ENCODE measurements at regions not wholly inside any gene's neighbourhood (a gene's known extent, or its start where the extent isn't known, plus 50 kb on each side); places are given as distances from the start of the nearest gene placed in this dataset.

DNA sequence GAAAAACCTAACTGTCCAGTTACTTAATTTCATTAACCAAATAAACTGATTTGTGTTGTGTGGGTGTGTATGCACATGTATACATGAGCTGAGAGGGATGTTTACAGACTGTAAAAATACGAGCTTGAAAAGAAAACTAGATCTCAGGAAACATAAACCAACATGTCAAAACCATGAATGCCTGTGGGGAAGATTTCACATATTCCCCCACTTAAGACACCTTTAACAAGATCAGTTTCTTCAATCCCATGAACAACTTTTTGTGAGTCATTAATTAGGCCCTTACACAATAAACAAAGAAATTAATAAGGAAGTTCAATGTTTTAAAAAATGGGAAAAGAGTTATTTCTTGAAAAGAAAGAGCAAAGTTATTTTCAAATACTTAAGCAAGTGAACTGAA is 170.8 kb downstream of the ZNF674 start:
- TF ChIP-seq, protein P1, sequence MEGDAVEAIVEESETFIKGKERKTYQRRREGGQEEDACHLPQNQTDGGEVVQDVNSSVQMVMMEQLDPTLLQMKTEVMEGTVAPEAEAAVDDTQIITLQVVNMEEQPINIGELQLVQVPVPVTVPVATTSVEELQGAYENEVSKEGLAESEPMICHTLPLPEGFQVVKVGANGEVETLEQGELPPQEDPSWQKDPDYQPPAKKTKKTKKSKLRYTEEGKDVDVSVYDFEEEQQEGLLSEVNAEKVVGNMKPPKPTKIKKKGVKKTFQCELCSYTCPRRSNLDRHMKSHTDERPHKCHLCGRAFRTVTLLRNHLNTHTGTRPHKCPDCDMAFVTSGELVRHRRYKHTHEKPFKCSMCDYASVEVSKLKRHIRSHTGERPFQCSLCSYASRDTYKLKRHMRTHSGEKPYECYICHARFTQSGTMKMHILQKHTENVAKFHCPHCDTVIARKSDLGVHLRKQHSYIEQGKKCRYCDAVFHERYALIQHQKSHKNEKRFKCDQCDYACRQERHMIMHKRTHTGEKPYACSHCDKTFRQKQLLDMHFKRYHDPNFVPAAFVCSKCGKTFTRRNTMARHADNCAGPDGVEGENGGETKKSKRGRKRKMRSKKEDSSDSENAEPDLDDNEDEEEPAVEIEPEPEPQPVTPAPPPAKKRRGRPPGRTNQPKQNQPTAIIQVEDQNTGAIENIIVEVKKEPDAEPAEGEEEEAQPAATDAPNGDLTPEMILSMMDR (conservative IDR thresholded peaks at IDR 0.05; ENCODE audit: low read depth, low read length) = no peak
- TF ChIP-seq POLR2A (IDR thresholded peaks at IDR 0.05; ENCODE audit: low read depth, low read length) = no peak
- TF ChIP-seq RAD21 (IDR thresholded peaks at IDR 0.05; ENCODE audit: low read length) = no peak
- TF ChIP-seq SMC3 (IDR thresholded peaks at IDR 0.05; ENCODE audit: low read depth, low read length) = no peak
- no peak for TF ChIP-seq NFE2L2 (IDR thresholded peaks at IDR 0.05; ENCODE audit: low read depth, low read length)
- no peak for TF ChIP-seq BHLHE40 (IDR thresholded peaks at IDR 0.05; ENCODE audit: low read depth, low read length)
- TF ChIP-seq RCOR1 (IDR thresholded peaks at IDR 0.05; ENCODE audit: insufficient replicate concordance, low read length) = no peak
- TF ChIP-seq CEBPB (IDR thresholded peaks at IDR 0.05; ENCODE audit: low read depth, low read length) = no peak
- no peak for TF ChIP-seq CHD1 (IDR thresholded peaks at IDR 0.05; ENCODE audit: low read depth, low read length)
- TF ChIP-seq MAZ (IDR thresholded peaks at IDR 0.05; ENCODE audit: borderline replicate concordance, low read depth, low read length) = no peak
- TF ChIP-seq, protein P2, sequence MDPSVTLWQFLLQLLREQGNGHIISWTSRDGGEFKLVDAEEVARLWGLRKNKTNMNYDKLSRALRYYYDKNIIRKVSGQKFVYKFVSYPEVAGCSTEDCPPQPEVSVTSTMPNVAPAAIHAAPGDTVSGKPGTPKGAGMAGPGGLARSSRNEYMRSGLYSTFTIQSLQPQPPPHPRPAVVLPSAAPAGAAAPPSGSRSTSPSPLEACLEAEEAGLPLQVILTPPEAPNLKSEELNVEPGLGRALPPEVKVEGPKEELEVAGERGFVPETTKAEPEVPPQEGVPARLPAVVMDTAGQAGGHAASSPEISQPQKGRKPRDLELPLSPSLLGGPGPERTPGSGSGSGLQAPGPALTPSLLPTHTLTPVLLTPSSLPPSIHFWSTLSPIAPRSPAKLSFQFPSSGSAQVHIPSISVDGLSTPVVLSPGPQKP (IDR thresholded peaks at IDR 0.05; ENCODE audit: borderline replicate concordance, low read depth, low read length) = no peak
- TF ChIP-seq, protein P3, sequence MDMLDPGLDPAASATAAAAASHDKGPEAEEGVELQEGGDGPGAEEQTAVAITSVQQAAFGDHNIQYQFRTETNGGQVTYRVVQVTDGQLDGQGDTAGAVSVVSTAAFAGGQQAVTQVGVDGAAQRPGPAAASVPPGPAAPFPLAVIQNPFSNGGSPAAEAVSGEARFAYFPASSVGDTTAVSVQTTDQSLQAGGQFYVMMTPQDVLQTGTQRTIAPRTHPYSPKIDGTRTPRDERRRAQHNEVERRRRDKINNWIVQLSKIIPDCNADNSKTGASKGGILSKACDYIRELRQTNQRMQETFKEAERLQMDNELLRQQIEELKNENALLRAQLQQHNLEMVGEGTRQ (IDR thresholded peaks at IDR 0.05; ENCODE audit: low read depth, low read length) = no peak
- dilution Hi-C loops (cut with HindIII; ENCODE audit: low sequenced_read_pairs, unreplicated experiment) = no loop called here
- no peak overlapping the region for H3K18ac ChIP-seq (ENCODE audit: low read depth, low read length)

More for the DNA sequence above, 170.8 kb downstream of the ZNF674 start:
- H3K14ac ChIP-seq (replicated peaks; ENCODE audit: low read depth, low read length) = no peak overlapping the region
- ChIA-PET CTCF (interaction anchor here (2.3 kb wide), 1 partner anchor 12 kb away, joined by 6 read pairs; no protein-coding TSS in a partner anchor), POLR2A (ENCODE audit: unreplicated experiment) (no interaction called here)
- no peaks in the 10 kb centered on the region for H3K79me1 ChIP-seq (ENCODE audit: low read depth in 1 of 2, low read length in 2 of 2)
- no peaks in the 10 kb centered on the region for H3K36me3 ChIP-seq (ENCODE audit: control insufficient read depth, insufficient read depth, low read length)
- H2AFZ ChIP-seq (replicated peaks; ENCODE audit: low read length, poor library complexity) = no peak overlapping the region
- H3K9me3 ChIP-seq (ENCODE audit: control insufficient read depth, insufficient read depth, low read length) = no peaks in the 10 kb centered on the region
- no peak overlapping the region for H3K4me2 ChIP-seq (ENCODE audit: low read depth, low read length)
- H2BK120ac ChIP-seq (ENCODE audit: low read depth, low read length) = no peak overlapping the region
- no peaks in the 10 kb centered on the region for H3K9me1 ChIP-seq (ENCODE audit: insufficient read depth, low read length)
- no peak overlapping the region for H3K56ac ChIP-seq (ENCODE audit: extremely low read depth, insufficient read depth, low read length)
- intact Hi-C loops (cut with micrococcal nuclease) (loop anchor here (10.0 kb wide), 2 partner anchors 600 to 860 kb away; no protein-coding TSS in a partner anchor), in situ Hi-C loops (cut with MboI; ENCODE audit: low sequenced_read_pairs) (no loop called here)
- H3K9ac ChIP-seq (ENCODE audit: low read depth, low read length) = no peak overlapping the region
- no peak overlapping the region for H2BK20ac ChIP-seq (ENCODE audit: low read depth, low read length)
- no peak overlapping the region for H3K4ac ChIP-seq (ENCODE audit: low read depth, low read length)
- no peak overlapping the region for H4K8ac ChIP-seq (ENCODE audit: low read depth in 2 of 2, low read length in 2 of 2)
- H2BK15ac ChIP-seq (ENCODE audit: low read depth, low read length) = no peak overlapping the region
- H2AK9ac ChIP-seq (replicated peaks; ENCODE audit: low read depth, low read length, poor library complexity) = no peak overlapping the region
- H2AK5ac ChIP-seq (ENCODE audit: low read depth, low read length) = no peak overlapping the region
- 0 out of 2 replicates have a peak, but pooled peaks cover 2% of the 10 kb centered on the region for H3K4me1 ChIP-seq (ENCODE audit: control insufficient read depth, insufficient read depth, low read length)
- H2BK5ac ChIP-seq (ENCODE audit: low read depth, low read length, poor library complexity, severe bottlenecking) = no peak overlapping the region
- H3K27ac ChIP-seq (ENCODE audit: insufficient read depth, low read length) = no peak overlapping the region
- no peaks in the 10 kb centered on the region for H3K27me3 ChIP-seq (ENCODE audit: control insufficient read depth, insufficient read depth, low read length)
- no peak overlapping the region for H3K23ac ChIP-seq (ENCODE audit: low read depth, low read length)
- DNase-seq = no peak
- H3K4me3 ChIP-seq (ENCODE audit: insufficient read depth, low read depth, low read length) = no peak overlapping the region
- no peaks in the 10 kb centered on the region for H4K20me1 ChIP-seq (ENCODE audit: insufficient read depth, low read length)
- no peak overlapping the region for H4K91ac ChIP-seq (ENCODE audit: insufficient read depth, low read depth, low read length)
- H4K5ac ChIP-seq (ENCODE audit: low read depth, low read length) = no peak overlapping the region
- no peak for ATAC-seq (ENCODE audit: low read depth)
- no TSS peak for BruUV-seq (replicated peaks)
- WGBS, 2 experiments (ENCODE audit: extremely low coverage in 2 of 2, insufficient read length in 1 of 2) = no CpG with 5 or more reads among the region's 1 CpG

Measured in IMR-90 (cell line).